HepG2 (cell line): ENCODE measurements at regions not wholly inside any gene's neighbourhood (a gene's known extent, or its start where the extent isn't known, plus 50 kb on each side); places are given as distances from the start of the nearest gene placed in this dataset.
A peak's percentile ranks its signal among the peaks of the same experiment; 100 is the strongest.

Source experiments
- ADNP ChIP-seq: sonication (generic); formaldehyde crosslinking; IDR thresholded peaks from 2 replicates; pipeline ENCODE4 v1.4.0; 2020; ENCODE audit warnings: missing genetic modification reagents
- ELF1 ChIP-seq: sonication (generic); formaldehyde crosslinking; IDR thresholded peaks from 2 replicates; pipeline ENCODE4 v1.4.0; 2020; ENCODE audit warnings: missing genetic modification reagents
- ERF ChIP-seq: IDR thresholded peaks from 2 replicates; pipeline ENCODE4 v1.6.1; 2018; ENCODE audit warnings: missing biosample characterization, missing genetic modification reagents
- GATAD1 ChIP-seq: IDR thresholded peaks from 2 replicates; pipeline ENCODE4 v1.6.1; 2016; ENCODE audit warnings: missing genetic modification reagents, missing compliant biosample characterization
- MLXIP ChIP-seq: sonication (generic); formaldehyde crosslinking; IDR thresholded peaks from 2 replicates; pipeline ENCODE4 v1.9.0; 2021; ENCODE audit warnings: missing genetic modification reagents, borderline replicate concordance
- NAIF1 ChIP-seq: sonication (generic); formaldehyde crosslinking; IDR thresholded peaks from 2 replicates; pipeline ENCODE4 v1.5.0; 2020; ENCODE audit warnings: mild to moderate bottlenecking, missing genetic modification reagents, borderline replicate concordance
- NFIB ChIP-seq: sonication (generic); formaldehyde crosslinking; IDR thresholded peaks from 2 replicates; pipeline ENCODE4 v1.9.0; 2021; ENCODE audit warnings: missing genetic modification reagents, mild to moderate bottlenecking, borderline replicate concordance
- RXRA ChIP-seq: sonication (generic); formaldehyde crosslinking; IDR thresholded peaks from 2 replicates; pipeline ENCODE4 v1.5.1; 2020; ENCODE audit warnings: missing genetic modification reagents
- SOX6 ChIP-seq, 2 experiments: fragments of 450-650 bp in 1 of 2; sonication (generic) in 1 of 2; formaldehyde crosslinking in 1 of 2; IDR thresholded peaks; 2 replicates each; pipeline versions ENCODE4 v1.4.0 to v1.6.1; 2017 to 2020; ENCODE audit warnings: antibody characterized with exemption in 1 of 2, mild to moderate bottlenecking in 1 of 2, missing genetic modification reagents in 1 of 2
- SP1 ChIP-seq, 2 experiments: fragments of 450-650 bp in 1 of 2; sonication (generic) in 1 of 2; formaldehyde crosslinking in 1 of 2; IDR thresholded peaks; 2 replicates each; pipeline versions ENCODE4 v1.4.0 to v1.6.1; 2016 to 2020; ENCODE audit warnings: missing genetic modification reagents in 1 of 2
- TAF15 ChIP-seq: fragments of 200-400 bp; formaldehyde crosslinking; IDR thresholded peaks from one replicate; pipeline ENCODE4 v1.6.1; 2018; ENCODE audit warnings: mild to moderate bottlenecking, low read depth, low read length; ENCODE audit not compliant: poor library complexity, severe bottlenecking
- TBX2 ChIP-seq: sonication (generic); formaldehyde crosslinking; IDR thresholded peaks from 2 replicates; pipeline ENCODE4 v1.5.0; 2020; ENCODE audit warnings: missing genetic modification reagents, mild to moderate bottlenecking, borderline replicate concordance
- TEF ChIP-seq: sonication (generic); formaldehyde crosslinking; IDR thresholded peaks from 2 replicates; pipeline ENCODE4 v1.5.0; 2020; ENCODE audit warnings: missing genetic modification reagents
- TFAP4 ChIP-seq: sonication (generic); IDR thresholded peaks from 2 replicates; pipeline ENCODE4 v1.6.1; 2016; ENCODE audit warnings: low read depth, borderline replicate concordance
- TSC22D2 ChIP-seq: sonication (generic); formaldehyde crosslinking; IDR thresholded peaks from 2 replicates; pipeline ENCODE4 v1.5.1; 2020; ENCODE audit warnings: missing genetic modification reagents, mild to moderate bottlenecking, borderline replicate concordance
- ZBTB1 ChIP-seq: sonication (generic); formaldehyde crosslinking; IDR thresholded peaks from 2 replicates; pipeline ENCODE4 v1.4.0; 2020; ENCODE audit warnings: missing genetic modification reagents, borderline replicate concordance
- ZC3H13 ChIP-seq: sonication (generic); formaldehyde crosslinking; IDR thresholded peaks from 2 replicates; pipeline ENCODE4 v1.8.1; 2023; ENCODE audit warnings: mild to moderate bottlenecking, missing genetic modification reagents, moderate library complexity
- ZFP36L2 ChIP-seq: sonication (generic); formaldehyde crosslinking; IDR thresholded peaks from 2 replicates; pipeline ENCODE4 v1.4.0; 2020; ENCODE audit warnings: missing genetic modification reagents
- ZMAT3 ChIP-seq: sonication (generic); formaldehyde crosslinking; conservative IDR thresholded peaks from 2 replicates; pipeline ENCODE4 v1.7.0; 2021; ENCODE audit warnings: missing genetic modification reagents
- ZMAT5 ChIP-seq: sonication (generic); formaldehyde crosslinking; IDR thresholded peaks from 2 replicates; pipeline ENCODE4 v1.5.0; 2020; ENCODE audit warnings: mild to moderate bottlenecking, low read depth, missing genetic modification reagents, borderline replicate concordance
- ZNF180 ChIP-seq: sonication (generic); formaldehyde crosslinking; IDR thresholded peaks from 2 replicates; pipeline ENCODE4 v1.4.0; 2020; ENCODE audit warnings: low read depth, missing genetic modification reagents, borderline replicate concordance
- ZNF333 ChIP-seq: sonication (generic); formaldehyde crosslinking; IDR thresholded peaks from 2 replicates; pipeline ENCODE4 v1.4.0; 2020; ENCODE audit warnings: mild to moderate bottlenecking, missing genetic modification reagents, borderline replicate concordance
- ZNF44 ChIP-seq: sonication (generic); formaldehyde crosslinking; IDR thresholded peaks from 2 replicates; pipeline ENCODE4 v1.5.1; 2020; ENCODE audit warnings: mild to moderate bottlenecking, missing genetic modification reagents
- ZNF790 ChIP-seq: sonication (generic); formaldehyde crosslinking; IDR thresholded peaks from 2 replicates; pipeline ENCODE4 v1.8.0; 2022; ENCODE audit warnings: missing genetic modification reagents, mild to moderate bottlenecking, borderline replicate concordance
- ZNF792 ChIP-seq: IDR thresholded peaks from 2 replicates; pipeline ENCODE4 v1.6.1; 2016

- no peak for TF ChIP-seq MLXIP (CRISPR knock-in tag)
- TF ChIP-seq GATAD1 (CRISPR knock-in tag): no peak; the same call in 1 of the 2 replicates
- TF ChIP-seq ZNF180: no peak
- no peak for TF ChIP-seq ZNF44 (CRISPR knock-in tag)
- TF ChIP-seq ZMAT5 (CRISPR knock-in tag): no peak
- no peak for TF ChIP-seq ZBTB1 (CRISPR knock-in tag)
- TF ChIP-seq ADNP (CRISPR knock-in tag): no peak
- TF ChIP-seq TBX2 (CRISPR knock-in tag): peak; percentile 80
- TF ChIP-seq ZMAT3 (CRISPR knock-in tag): no peak
- no peak for TF ChIP-seq TEF (CRISPR knock-in tag)
- TF ChIP-seq ZNF790 (CRISPR knock-in tag): no peak
- TF ChIP-seq TFAP4: no peak
- TF ChIP-seq ZC3H13 (CRISPR knock-in tag): no peak
- no peak for TF ChIP-seq ZNF333 (CRISPR knock-in tag)
- TF ChIP-seq ELF1 (CRISPR knock-in tag): no peak
- no peak for TF ChIP-seq NAIF1 (CRISPR knock-in tag)
- TF ChIP-seq ERF (CRISPR knock-in tag): no peak
- no peak for TF ChIP-seq TSC22D2 (CRISPR knock-in tag)
- no peak for TF ChIP-seq ZFP36L2 (CRISPR knock-in tag)
- TF ChIP-seq RXRA (CRISPR knock-in tag): peak; percentile 29; the same call in 1 of the 2 replicates
- no peak for TF ChIP-seq SP1 (IDR thresholded peaks at IDR 0.05)
- TF ChIP-seq SP1 (CRISPR knock-in tag; IDR thresholded peaks at IDR 0.05): no peak
- no peak for TF ChIP-seq NFIB (CRISPR knock-in tag)
- no peak for TF ChIP-seq SOX6 (IDR thresholded peaks at IDR 0.05)
- TF ChIP-seq SOX6 (CRISPR knock-in tag; IDR thresholded peaks at IDR 0.05): no peak; the same call in 1 of the 2 replicates
- TF ChIP-seq ZNF792 (CRISPR knock-in tag): no peak
- TF ChIP-seq TAF15: no peak
Measured at GRCh38 chr2:62578803-62579640, 73.0 kb upstream of the TMEM17 start (continued).
